A673 (cell line): ENCODE measurements at regions not wholly inside any gene's neighbourhood (a gene's known extent, or its start where the extent isn't known, plus 50 kb on each side); places are given as distances from the start of the nearest gene placed in this dataset.

Experiments
- BruUV-seq: library from RNA; stranded (reverse); fragments of 400-500 nt; replicated peaks from 2 replicates; lab custom pipeline; 2021; lab: Mats Ljungman, UMichigan
- CTCF ChIA-PET: fragments of 300-600 bp; sonication (Branson Sonifier 250); formaldehyde crosslinking; loops from one replicate; lab custom pipeline; 2022; ENCODE audit warnings: antibody characterized with exemption; lab: Charles Lee
- POLR2A ChIA-PET: fragments of 300-600 bp; sonication (Branson Sonifier 250); formaldehyde crosslinking; loops from one replicate; lab custom pipeline; 2022; ENCODE audit warnings: antibody characterized with exemption; ENCODE audit not compliant: low non-redundant PET; lab: Charles Lee
- DNase-seq: peaks from one replicate; pipeline ENCODE4 v3.0.0-alpha.2; 2015; ENCODE audit warnings: low spot score
- H3K27ac ChIP-seq: fragments of 200-600 bp; sonication (generic); 2 replicates; pipeline ENCODE4 v1.5.1; 2016; ENCODE audit warnings: mixed run types, low read depth, mild to moderate bottlenecking, mixed read lengths, antibody characterized with exemption, low read length; ENCODE audit not compliant: poor library complexity, severe bottlenecking
- H3K27me3 ChIP-seq: fragments of 200-600 bp; sonication (generic); replicated peaks from 2 replicates; pipeline ENCODE4 v1.6.1; 2017; ENCODE audit warnings: mixed run types, low read depth, mild to moderate bottlenecking, mixed read lengths, antibody characterized with exemption, low read length; ENCODE audit not compliant: insufficient read depth, poor library complexity
- H3K36me3 ChIP-seq: fragments of 200-600 bp; sonication (generic); 2 replicates; pipeline ENCODE4 v1.6.1; 2016; ENCODE audit warnings: mixed run types, mild to moderate bottlenecking, mixed read lengths, antibody characterized with exemption, low read length; ENCODE audit not compliant: insufficient read depth, poor library complexity, severe bottlenecking
- H3K4me1 ChIP-seq: fragments of 200-600 bp; sonication (generic); 2 replicates; pipeline ENCODE4 v1.6.1; 2017; ENCODE audit warnings: mixed run types, mild to moderate bottlenecking, mixed read lengths, antibody characterized with exemption, low read length; ENCODE audit not compliant: insufficient read depth, poor library complexity, severe bottlenecking
- H3K4me3 ChIP-seq: fragments of 200-600 bp; sonication (generic); 2 replicates; pipeline ENCODE4 v1.5.1; 2016; ENCODE audit warnings: low read depth, mixed run types, mild to moderate bottlenecking, mixed read lengths, low read length; ENCODE audit not compliant: poor library complexity, severe bottlenecking
- H3K9me3 ChIP-seq: fragments of 200-600 bp; sonication (generic); 2 replicates; pipeline ENCODE4 v1.6.1; 2016; ENCODE audit warnings: mixed run types, low read depth, mild to moderate bottlenecking, mixed read lengths, antibody characterized with exemption, low read length; ENCODE audit not compliant: poor library complexity, severe bottlenecking
- CTCF ChIP-seq: fragments of 300-800, 200-600 bp; sonication (generic); conservative IDR thresholded peaks from 2 replicates; pipeline ENCODE4 v1.5.1; 2017; ENCODE audit warnings: low read depth, mild to moderate bottlenecking, antibody characterized with exemption, low read length, moderate library complexity, mixed read lengths
- EZH2 ChIP-seq: fragments of 200-600 bp; sonication (generic); IDR thresholded peaks from 2 replicates; pipeline ENCODE4 v1.6.1; 2017; ENCODE audit warnings: borderline replicate concordance, low read depth, mild to moderate bottlenecking, mixed read lengths, antibody characterized with exemption, low read length; ENCODE audit not compliant: poor library complexity, severe bottlenecking
- intact Hi-C: fragments of 100-400 bp; cut with micrococcal nuclease; formaldehyde crosslinking; loops from one replicate; pipeline ENCODE4 v1.10.0; 2022; ENCODE audit not compliant: unreplicated experiment

DNA sequence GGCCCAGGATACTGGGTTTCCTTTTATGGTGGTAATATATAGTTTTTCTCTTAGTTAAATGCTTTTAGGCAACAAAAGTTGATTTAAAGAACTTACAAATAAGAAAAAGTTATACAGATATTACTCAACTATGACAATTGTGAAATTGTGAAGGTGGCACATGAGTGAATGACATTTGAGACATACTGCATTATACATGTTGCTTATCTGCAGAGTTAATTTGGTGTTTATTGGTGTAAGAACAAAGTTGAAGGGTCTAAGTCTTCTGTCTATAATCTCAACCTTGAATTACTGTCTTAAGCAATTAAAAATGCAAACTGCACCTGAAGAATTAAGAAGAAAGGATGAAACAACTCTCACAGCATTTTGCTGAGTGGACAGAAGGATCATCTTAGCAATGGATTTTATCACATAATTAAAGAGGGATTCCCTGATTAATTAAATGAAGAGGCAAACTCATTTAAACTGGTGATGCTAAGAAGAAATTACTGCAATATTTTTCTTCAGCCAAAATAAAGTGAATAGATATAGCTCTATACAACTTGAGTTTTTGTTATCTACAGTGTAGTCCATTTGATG, 298.9 kb upstream of the TGFBR2 start:
- no peak overlapping the region for H3K4me3 ChIP-seq
- no peak for DNase-seq
- ChIA-PET CTCF (no interaction called here), POLR2A (no interaction called here)
- no peaks in the 10 kb centered on the region for H3K4me1 ChIP-seq
- intact Hi-C loops, result no loop called here
- BruUV-seq, result no TSS peak
- TF ChIP-seq EZH2 (no peak), CTCF (no peak)
- no peak overlapping the region for H3K27ac ChIP-seq
- no peaks in the 10 kb centered on the region for H3K27me3 ChIP-seq
- H3K36me3 ChIP-seq, result no peaks in the 10 kb centered on the region
- H3K9me3 ChIP-seq, result peaks cover 3% of the 10 kb centered on the region

GRCh38 chr3:30308131-30308530, 298.3 kb upstream of the TGFBR2 start:
- DNase-seq, result no peak
- Histone ChIP-seq H3K4me1 (no peaks in the 10 kb centered on the region), H3K27ac (no peak overlapping the region), H3K9me3 (peaks cover 2% of the 10 kb centered on the region), H3K27me3 (no peaks in the 10 kb centered on the region), H3K4me3 (no peak overlapping the region), H3K36me3 (no peaks in the 10 kb centered on the region)
- POLR2A ChIA-PET, result no interaction called here
- TF ChIP-seq EZH2 (no peak), CTCF (no peak)
- intact Hi-C loops, result no loop called here
- no TSS peak for BruUV-seq
- CTCF ChIA-PET, result no interaction called here

GRCh38 chr3:30309961-30310954, 296.1 kb upstream of the TGFBR2 start:
- TF ChIP-seq EZH2 (no peak), CTCF (no peak)
- CTCF ChIA-PET, result no interaction called here
- DNase-seq, result no peak
- intact Hi-C loops, result no loop called here
- no TSS peak for BruUV-seq
- Histone ChIP-seq H3K4me3 (no peak overlapping the region), H3K27ac (no peak overlapping the region), H3K36me3 (no peaks in the 10 kb centered on the region), H3K9me3 (no peaks in the 10 kb centered on the region), H3K27me3 (no peaks in the 10 kb centered on the region), H3K4me1 (no peaks in the 10 kb centered on the region)
- POLR2A ChIA-PET, result no interaction called here
